BLaER1 treated with 17β-estradiol and CSF1 and Interleukin-3, amounts not matched to agents 10 nM and 100 nM (cell line): ENCODE measurements at regions not wholly inside any gene's neighbourhood (a gene's known extent, or its start where the extent isn't known, plus 50 kb on each side); places are given as distances from the start of the nearest gene placed in this dataset.
A peak's percentile ranks its signal among the peaks of the same experiment; 100 is the strongest.
"Not testable (repeated sequence)": the region's sequence is repeated elsewhere in the genome, so short reads cannot be mapped to it uniquely, and the experiment has no call there.

Source experiments
- H3K27ac ChIP-seq, 11 experiments: shearing (Covaris generic); formaldehyde crosslinking; 2 replicates each; pipeline ENCODE4 v1.8.1; 2022
- H3K27me3 ChIP-seq, 11 experiments: shearing (Covaris generic); formaldehyde crosslinking; 2 replicates each; pipeline ENCODE4 v1.8.1; 2022
- H3K36me3 ChIP-seq, 11 experiments: shearing (Covaris generic); formaldehyde crosslinking; 2 replicates each; pipeline ENCODE4 v1.8.1; 2022
- H3K4me1 ChIP-seq, 10 experiments: shearing (Covaris generic); formaldehyde crosslinking; 2 replicates each; pipeline ENCODE4 v1.8.1; 2022
- H3K4me2 ChIP-seq, 11 experiments: shearing (Covaris generic); formaldehyde crosslinking; 2 replicates each; pipeline ENCODE4 v1.8.1; 2022
- H3K4me3 ChIP-seq, 10 experiments: shearing (Covaris generic); formaldehyde crosslinking; 2 replicates each; pipeline ENCODE4 v1.8.1; 2022
- H3K9ac ChIP-seq, 11 experiments: shearing (Covaris generic); formaldehyde crosslinking; 2 replicates each; pipeline ENCODE4 v1.8.1; 2022
- H3K9me3 ChIP-seq, 11 experiments: shearing (Covaris generic); formaldehyde crosslinking; replicated peaks in 1 of 11; 2 replicates each; pipeline ENCODE4 v1.8.1; 2022
- H4K20me1 ChIP-seq, 11 experiments: shearing (Covaris generic); formaldehyde crosslinking; 2 replicates each; pipeline ENCODE4 v1.8.1; 2022
- Cebpa-rat ChIP-seq, 11 experiments: shearing (Covaris generic); IDR thresholded peaks; 2 replicates each; pipeline ENCODE4 v1.8.1; 2022

- no peaks in the 10 kb centered on the region for H3K36me3 ChIP-seq
- no peaks in the 10 kb centered on the region; a peak in 1 of 20 replicates for H3K4me1 ChIP-seq
- H3K4me3 ChIP-seq: no peak overlapping the region
- no peaks in the 10 kb centered on the region for H4K20me1 ChIP-seq
- peaks cover 0 to 14% (median 3%) of the 10 kb centered on the region in 11 experiments; a peak in 5 of 22 replicates for H3K9me3 ChIP-seq
- no peak overlapping the region for H3K9ac ChIP-seq
- H3K4me2 ChIP-seq: no peak overlapping the region
- H3K27ac ChIP-seq: no peak overlapping the region
- no peak for TF ChIP-seq Cebpa-rat (IDR thresholded peaks at IDR 0.05)
- no peaks in the 10 kb centered on the region for H3K27me3 ChIP-seq
Observed at GRCh38 chr3:33936921-33937525, 138.6 kb downstream of the PDCD6IP start.

- Histone ChIP-seq H3K9ac (no peak overlapping the region), H3K9me3 (peaks cover 0 to 14% (median 3%) of the 10 kb centered on the region in 11 experiments; a peak in 5 of 22 replicates), H3K4me2 (no peak overlapping the region), H3K4me3 (no peak overlapping the region), H3K36me3 (no peaks in the 10 kb centered on the region), H3K4me1 (peaks cover 0 to 6% (median 4%) of the 10 kb centered on the region in 10 experiments; a peak in 9 of 20 replicates), H4K20me1 (no peaks in the 10 kb centered on the region), H3K27ac (no peak overlapping the region), H3K27me3 (no peaks in the 10 kb centered on the region)
- TF ChIP-seq Cebpa-rat (IDR thresholded peaks at IDR 0.05): no peak
Observed at GRCh38 chr3:33937628-33938027, 139.2 kb downstream of the PDCD6IP start.

GRCh38 chr3:33940149-33940548, 141.7 kb downstream of the PDCD6IP start:
- Histone ChIP-seq H3K4me3 (no peak overlapping the region), H3K27me3 (no peaks in the 10 kb centered on the region), H3K4me1 (peaks cover 0 to 9% (median 5%) of the 10 kb centered on the region in 10 experiments; a peak in 9 of 20 replicates)

GRCh38 chr3:33940736-33941135, 142.3 kb downstream of the PDCD6IP start:
- H3K4me2 ChIP-seq: no peak overlapping the region
- no peak overlapping the region for H3K9ac ChIP-seq
- H3K27ac ChIP-seq: no peak overlapping the region
- peaks cover 0 to 7% (median 0%) of the 10 kb centered on the region in 11 experiments; a peak in 1 of 22 replicates for H3K9me3 ChIP-seq
- peaks cover 0 to 9% (median 5%) of the 10 kb centered on the region in 10 experiments; a peak in 9 of 20 replicates for H3K4me1 ChIP-seq
- no peaks in the 10 kb centered on the region for H3K36me3 ChIP-seq
- no peaks in the 10 kb centered on the region for H4K20me1 ChIP-seq
- no peak for TF ChIP-seq Cebpa-rat (IDR thresholded peaks at IDR 0.05)
- no peaks in the 10 kb centered on the region for H3K27me3 ChIP-seq
- no peak overlapping the region for H3K4me3 ChIP-seq

More at GRCh38 chr3:33940149-33940548, 141.7 kb downstream of the PDCD6IP start:
- Histone ChIP-seq H3K9ac (no peak overlapping the region), H3K27ac (no peak overlapping the region), H4K20me1 (no peaks in the 10 kb centered on the region), H3K36me3 (no peaks in the 10 kb centered on the region), H3K9me3 (peaks cover 0 to 8% (median 0%) of the 10 kb centered on the region in 11 experiments; a peak in 3 of 22 replicates), H3K4me2 (no peak overlapping the region)
- no peak for TF ChIP-seq Cebpa-rat (IDR thresholded peaks at IDR 0.05)

DNA sequence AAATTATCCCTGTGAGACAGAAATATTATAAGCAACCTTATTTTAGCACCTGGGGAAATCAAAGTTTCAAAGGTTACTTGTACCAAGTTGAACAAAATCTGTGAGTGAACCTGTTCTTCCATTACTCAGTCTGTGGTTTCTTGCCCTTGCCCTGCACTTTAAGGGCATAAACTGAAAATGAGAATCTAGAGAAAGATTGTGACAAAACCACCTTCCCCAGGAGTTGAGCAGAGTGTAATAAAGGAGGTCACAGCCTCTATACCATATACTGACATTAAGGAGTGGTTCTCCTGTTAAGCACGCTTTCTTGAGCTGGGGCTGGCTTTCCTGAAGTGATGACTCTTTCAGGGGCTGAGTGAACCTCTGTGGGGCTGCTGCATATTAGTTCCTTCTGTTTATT, 143.4 kb downstream of the PDCD6IP start:
- Histone ChIP-seq H3K36me3 (no peaks in the 10 kb centered on the region), H3K4me2 (peak overlapping the region in 1 of 11 experiments; percentile 29; a peak in 1 of 22 replicates), H4K20me1 (no peaks in the 10 kb centered on the region), H3K27ac (no peak overlapping the region), H3K9ac (no peak overlapping the region), H3K27me3 (no peaks in the 10 kb centered on the region), H3K4me3 (no peak overlapping the region), H3K9me3 (0 out of 22 replicates have a peak, but pooled peaks cover 0 to 7% (median 0%) of the 10 kb centered on the region in 11 experiments), H3K4me1 (peaks cover 0 to 9% (median 5%) of the 10 kb centered on the region in 10 experiments; a peak in 9 of 20 replicates)
- TF ChIP-seq Cebpa-rat (IDR thresholded peaks at IDR 0.05): no peak

DNA sequence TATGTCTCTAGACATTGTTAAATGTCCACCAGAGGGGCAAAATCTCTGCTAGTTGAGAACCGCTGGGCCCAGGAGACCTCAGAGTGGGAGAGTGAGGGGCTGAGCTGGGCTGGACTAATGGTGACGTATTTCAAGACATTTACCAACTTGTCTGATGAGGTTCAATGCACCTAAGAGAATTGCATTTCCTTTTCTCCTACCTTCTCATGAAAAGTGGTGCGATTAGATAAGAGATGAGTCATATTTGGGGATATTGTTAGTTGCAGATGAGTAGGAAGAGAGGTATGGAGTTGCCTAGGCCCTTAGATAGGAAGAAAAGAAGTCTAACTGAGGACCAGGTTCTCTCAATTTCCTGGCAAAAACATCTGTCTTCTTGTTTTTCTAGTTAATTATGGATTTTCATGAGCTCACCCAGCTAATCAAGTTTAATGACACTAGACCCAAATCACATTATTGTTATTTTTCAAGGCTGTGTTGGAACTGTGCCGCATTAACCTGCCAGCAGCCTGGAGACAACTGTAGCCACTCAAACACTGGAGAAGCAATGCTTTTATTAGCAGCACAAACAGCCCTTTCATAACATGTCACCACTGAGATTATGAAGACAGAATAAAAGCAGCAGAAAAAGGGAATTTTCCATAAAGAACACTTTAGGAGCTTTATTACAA, 144.2 kb downstream of the PDCD6IP start:
- H3K4me1 ChIP-seq: peaks cover 0 to 9% (median 5%) of the 10 kb centered on the region in 10 experiments; a peak in 9 of 20 replicates
- no peak overlapping the region for H3K27ac ChIP-seq
- H3K9me3 ChIP-seq: 0 out of 22 replicates have a peak, but pooled peaks cover 0 to 7% (median 0%) of the 10 kb centered on the region in 11 experiments
- no peaks in the 10 kb centered on the region for H3K27me3 ChIP-seq
- H3K9ac ChIP-seq: no peak overlapping the region
- H4K20me1 ChIP-seq: no peaks in the 10 kb centered on the region
- TF ChIP-seq Cebpa-rat (IDR thresholded peaks at IDR 0.05): no peak
- H3K4me2 ChIP-seq: peak overlapping the region in 6 of 11 experiments; percentile 7 to 46 (median 20); a peak in 8 of 22 replicates
- no peaks in the 10 kb centered on the region for H3K36me3 ChIP-seq
- no peak overlapping the region for H3K4me3 ChIP-seq

DNA sequence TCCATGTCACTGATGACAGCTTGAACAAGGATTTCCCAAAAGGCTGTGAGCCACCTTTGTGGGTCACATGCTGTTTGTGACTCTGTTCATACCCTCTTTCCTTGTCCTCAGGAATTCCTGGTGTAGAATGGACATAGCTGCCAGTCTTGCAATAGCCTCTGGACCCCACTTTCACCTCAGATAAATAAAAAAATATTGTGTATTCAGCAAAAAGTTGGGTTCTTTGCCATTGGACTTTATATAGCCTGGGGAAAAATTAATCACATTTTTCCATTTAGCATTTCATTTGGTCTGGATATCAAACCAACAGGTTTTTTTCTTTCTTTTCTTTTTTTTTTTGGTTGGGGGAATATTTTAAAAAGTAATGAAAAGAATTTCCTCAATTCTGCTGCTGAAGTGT, 144.8 kb downstream of the PDCD6IP start:
- no peaks in the 10 kb centered on the region for H3K27me3 ChIP-seq
- no peaks in the 10 kb centered on the region for H3K36me3 ChIP-seq
- no peaks in the 10 kb centered on the region for H4K20me1 ChIP-seq
- H3K9me3 ChIP-seq: 0 out of 22 replicates have a peak, but pooled peaks cover 0 to 7% (median 0%) of the 10 kb centered on the region in 11 experiments
- no peak overlapping the region for H3K4me3 ChIP-seq
- no peak for TF ChIP-seq Cebpa-rat (IDR thresholded peaks at IDR 0.05)
- H3K4me2 ChIP-seq: no peak overlapping the region
- no peak overlapping the region for H3K9ac ChIP-seq
- no peak overlapping the region for H3K27ac ChIP-seq
- peaks cover 0 to 9% (median 5%) of the 10 kb centered on the region in 10 experiments; a peak in 9 of 20 replicates for H3K4me1 ChIP-seq

- not testable (repeated sequence) for H3K4me2 ChIP-seq, H3K9ac ChIP-seq, H3K4me1 ChIP-seq, H3K27ac ChIP-seq, H3K9me3 ChIP-seq, H4K20me1 ChIP-seq, H3K36me3 ChIP-seq, H3K4me3 ChIP-seq, H3K27me3 ChIP-seq
Observed at GRCh38 chr3:33946612-33947011, 148.2 kb downstream of the PDCD6IP start.

DNA sequence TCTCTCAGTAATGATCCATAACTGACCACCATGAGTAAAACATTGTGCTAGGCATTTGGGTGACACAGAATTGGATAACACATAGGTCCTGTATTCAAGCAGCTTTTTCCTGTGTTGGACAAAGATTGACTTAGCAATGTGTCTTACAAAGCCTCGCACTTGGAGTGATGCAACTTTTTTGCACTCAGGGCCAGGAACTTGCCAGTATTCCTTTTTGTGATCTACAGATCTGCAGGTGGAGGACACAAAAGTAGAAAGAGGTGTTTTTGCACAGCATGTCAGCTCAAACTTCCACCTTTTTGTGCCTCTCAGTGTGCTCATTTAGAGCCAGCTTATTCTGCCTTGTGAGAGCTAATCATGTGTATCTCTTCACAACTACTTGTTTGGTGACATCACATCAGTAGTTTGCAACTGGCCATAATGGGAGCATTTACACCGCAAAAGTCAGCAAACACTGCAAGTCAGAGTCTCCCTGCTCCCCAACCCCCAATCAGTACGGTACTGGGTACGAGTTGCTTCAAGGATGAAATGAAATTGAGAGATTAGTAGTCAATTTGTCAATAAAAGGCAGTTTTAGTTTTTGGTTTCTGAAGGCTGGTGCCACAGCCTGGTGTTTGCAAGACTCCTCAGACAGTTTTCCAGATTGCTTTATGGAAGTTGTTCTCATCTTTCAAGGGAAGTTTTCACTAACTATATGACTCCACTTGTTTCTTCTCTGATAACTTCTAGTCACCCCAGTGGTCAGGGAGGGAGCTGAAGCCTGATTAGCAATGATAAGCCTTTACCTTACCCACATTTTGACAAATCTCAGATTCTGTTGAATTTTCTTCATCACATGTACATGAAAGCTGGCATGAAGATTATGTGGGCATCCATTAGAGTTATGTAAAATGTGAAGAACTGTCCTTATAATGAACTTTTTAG, 149.1 kb downstream of the PDCD6IP start:
- no peaks in the 10 kb centered on the region for H4K20me1 ChIP-seq
- H3K4me3 ChIP-seq: no peak overlapping the region
- H3K4me1 ChIP-seq: peaks cover 0 to 5% (median 2%) of the 10 kb centered on the region in 10 experiments; a peak in 9 of 20 replicates
- H3K27ac ChIP-seq: no peak overlapping the region
- H3K9me3 ChIP-seq: no peaks in the 10 kb centered on the region
- no peaks in the 10 kb centered on the region for H3K27me3 ChIP-seq
- TF ChIP-seq Cebpa-rat (IDR thresholded peaks at IDR 0.05): no peak
- no peak overlapping the region for H3K9ac ChIP-seq
- no peaks in the 10 kb centered on the region for H3K36me3 ChIP-seq
- no peak overlapping the region for H3K4me2 ChIP-seq
